ENCODE measurements at regions not wholly inside any gene's neighbourhood (a gene's known extent, or its start where the extent isn't known, plus 50 kb on each side); places are given as distances from the start of the nearest gene placed in this dataset.

GRCh38 chr7:94243066-94243711 lies 151.5 kb upstream of the COL1A2 start:
- no peaks in the 10 kb centered on the region for H3K36me3 ChIP-seq
- no peak for TF ChIP-seq CTCF (IDR thresholded peaks at IDR 0.05)

DNA sequence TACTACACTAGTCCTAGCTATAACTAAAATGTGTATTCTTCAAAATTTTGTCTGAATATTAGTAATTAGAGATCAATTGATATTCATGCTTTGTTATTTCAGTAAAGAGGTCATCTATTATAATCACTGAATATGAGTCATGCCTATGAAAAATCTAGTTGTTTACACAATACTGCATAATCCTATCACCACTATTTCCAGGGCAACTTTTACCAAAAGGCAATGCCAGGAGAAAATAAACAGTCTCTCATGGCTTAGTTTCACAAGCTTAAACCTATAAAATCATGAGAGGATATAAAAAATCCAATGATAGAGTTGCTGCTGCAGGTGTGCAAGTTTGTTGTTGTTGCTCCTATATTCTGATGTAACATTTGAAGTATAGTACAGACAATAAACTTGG lies 149.9 kb upstream of the COL1A2 start:
- no peak overlapping the region for H3K27ac ChIP-seq
- intact Hi-C loops (cut with DNase I) = no loop called here

More at GRCh38 chr7:94243066-94243711, 151.5 kb upstream of the COL1A2 start:
- DNase-seq = no peak
- H3K27ac ChIP-seq = no peak overlapping the region
- intact Hi-C loops (cut with DNase I) = no loop called here
- H3K27me3 ChIP-seq = no peaks in the 10 kb centered on the region
- no peaks in the 10 kb centered on the region for H3K4me1 ChIP-seq
- no peaks in the 10 kb centered on the region for H3K9me3 ChIP-seq
- no peak overlapping the region for H3K9ac ChIP-seq (ENCODE audit: low read depth in 2 of 2, low read length in 2 of 2)
- H3K4me3 ChIP-seq = no peak overlapping the region

DNA sequence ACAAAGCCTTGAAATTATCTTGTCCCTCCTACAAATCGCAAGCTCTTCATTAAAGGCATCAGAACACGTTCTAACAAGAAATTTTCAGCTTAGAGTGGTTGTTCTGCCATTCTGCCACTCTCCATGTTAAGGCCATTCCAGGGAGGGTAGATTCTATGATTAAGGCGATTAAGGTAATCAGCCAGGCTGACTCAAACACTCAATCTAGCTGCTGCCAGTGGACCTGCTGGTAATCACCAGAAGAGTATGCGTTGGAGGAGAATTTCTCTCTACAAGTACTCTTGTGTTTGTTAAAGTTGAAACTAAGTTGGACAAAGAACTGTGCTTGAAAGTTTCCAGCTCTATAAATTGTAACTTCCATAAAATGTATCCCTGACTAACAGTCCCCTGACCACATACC lies 149.2 kb upstream of the COL1A2 start:
- Histone ChIP-seq H3K4me1 (no peaks in the 10 kb centered on the region), H3K27ac (no peak overlapping the region), H3K36me3 (no peaks in the 10 kb centered on the region), H3K9me3 (no peaks in the 10 kb centered on the region), H3K4me3 (no peak overlapping the region), H3K9ac (ENCODE audit: low read depth in 2 of 2, low read length in 2 of 2) (no peak overlapping the region), H3K27me3 (no peaks in the 10 kb centered on the region)
- TF ChIP-seq CTCF (IDR thresholded peaks at IDR 0.05) = no peak
- intact Hi-C loops (cut with DNase I) = no loop called here
- no peak for DNase-seq

More for the DNA sequence above, 149.9 kb upstream of the COL1A2 start:
- TF ChIP-seq CTCF (IDR thresholded peaks at IDR 0.05) = no peak
- no peak overlapping the region for H3K4me3 ChIP-seq
- H3K36me3 ChIP-seq = no peaks in the 10 kb centered on the region
- H3K4me1 ChIP-seq = no peaks in the 10 kb centered on the region
- H3K9ac ChIP-seq (ENCODE audit: low read depth in 2 of 2, low read length in 2 of 2) = no peak overlapping the region
- no peaks in the 10 kb centered on the region for H3K9me3 ChIP-seq
- DNase-seq = no peak
- H3K27me3 ChIP-seq = no peaks in the 10 kb centered on the region

DNA sequence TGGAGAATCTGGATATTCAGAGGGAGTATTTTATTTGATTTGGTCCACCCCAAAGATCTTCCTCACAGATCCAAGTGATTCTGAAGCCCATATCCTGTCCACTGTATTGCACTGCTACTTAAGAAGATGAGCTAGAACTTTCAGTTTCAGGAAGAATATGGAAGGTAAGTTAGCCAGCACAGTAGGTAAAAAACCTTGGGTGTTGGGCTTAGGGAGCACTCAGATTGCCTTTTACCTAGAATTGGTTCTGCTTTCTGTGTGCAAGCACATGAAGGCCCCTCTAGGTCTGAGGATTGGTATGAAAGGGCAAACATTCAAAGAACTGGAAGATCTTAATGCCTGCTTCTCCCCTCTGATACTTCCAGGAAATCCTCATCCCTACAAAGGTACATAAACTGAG lies 146.7 kb upstream of the COL1A2 start:
- H3K36me3 ChIP-seq = no peaks in the 10 kb centered on the region

DNA sequence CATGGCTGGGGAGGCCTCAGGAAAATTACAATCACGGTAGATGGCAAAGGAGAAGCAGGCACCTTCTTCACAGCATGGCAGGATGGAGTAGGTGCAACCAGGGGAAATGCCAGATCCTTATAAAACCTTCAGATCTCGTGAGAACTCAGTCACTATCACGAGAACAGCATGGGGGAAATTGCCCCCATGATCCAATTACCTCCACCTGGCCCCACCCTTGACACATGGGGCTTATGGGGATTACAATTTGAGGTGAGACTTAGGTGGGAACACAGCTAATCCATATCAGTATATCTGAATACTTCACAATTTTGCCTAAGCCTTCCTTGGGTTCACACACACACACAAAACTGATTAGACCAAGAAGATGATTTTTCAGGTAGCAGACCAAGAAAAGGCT lies 145.1 kb upstream of the COL1A2 start:
- H3K9me3 ChIP-seq = no peaks in the 10 kb centered on the region
- H3K4me1 ChIP-seq = no peaks in the 10 kb centered on the region
- intact Hi-C loops (cut with DNase I) = no loop called here
- no peaks in the 10 kb centered on the region for H3K27me3 ChIP-seq
- DNase-seq = no peak
- no peaks in the 10 kb centered on the region for H3K36me3 ChIP-seq
- H3K27ac ChIP-seq = no peak overlapping the region
- no peak overlapping the region for H3K4me3 ChIP-seq
- TF ChIP-seq CTCF (IDR thresholded peaks at IDR 0.05) = no peak
- H3K9ac ChIP-seq (ENCODE audit: low read depth in 2 of 2, low read length in 2 of 2) = no peak overlapping the region

More for the DNA sequence above, 146.7 kb upstream of the COL1A2 start:
- Histone ChIP-seq H3K27me3 (no peaks in the 10 kb centered on the region), H3K4me1 (no peaks in the 10 kb centered on the region), H3K9ac (ENCODE audit: low read depth in 2 of 2, low read length in 2 of 2) (no peak overlapping the region), H3K4me3 (no peak overlapping the region), H3K27ac (no peak overlapping the region), H3K9me3 (no peaks in the 10 kb centered on the region)
- no peak for DNase-seq
- TF ChIP-seq CTCF (IDR thresholded peaks at IDR 0.05) = no peak
- intact Hi-C loops (cut with DNase I) = no loop called here

Data from colonic mucosa (tissue), 4 donors.